Stimulated activated naive CD8-positive, alpha-beta T cell treated with anti-CD3 and anti-CD28 coated beads, Interleukin-15, amount 100 ng/mL, for 72 hours (primary cell): ENCODE measurements at regions not wholly inside any gene's neighbourhood (a gene's known extent, or its start where the extent isn't known, plus 50 kb on each side); places are given as distances from the start of the nearest gene placed in this dataset.
A peak's percentile ranks its signal among the peaks of the same experiment; 100 is the strongest.

Source experiments
- ATAC-seq: fragments of 150-1000 bp; cut with Tn5 transposase; 2 replicates; pipeline ENCODE4 v1.10.0; 2021; ENCODE audit warnings: mild to moderate bottlenecking, moderate library complexity
- DNase-seq, 2 donors: peaks; one replicate each; pipeline ENCODE4 v3.0.0; 2021 to 2022
- H3K27ac Mint-ChIP-seq, 2 donors: one replicate each; pipeline ENCODE4 v1.8.0; 2022; ENCODE audit warnings: mild to moderate bottlenecking in 2 of 2, mixed read lengths in 2 of 2, moderate library complexity in 2 of 2
- H3K27me3 Mint-ChIP-seq: one replicate; pipeline ENCODE4 v1.8.0; 2022; ENCODE audit warnings: mixed read lengths
- H3K4me1 Mint-ChIP-seq: one replicate; pipeline ENCODE4 v1.8.0; 2022; ENCODE audit warnings: mild to moderate bottlenecking, mixed read lengths
- H3K4me3 Mint-ChIP-seq, 2 donors: one replicate each; pipeline ENCODE4 v1.8.0; 2022; ENCODE audit warnings: mild to moderate bottlenecking in 2 of 2, mixed read lengths in 2 of 2, moderate library complexity in 1 of 2
- H3K9me3 Mint-ChIP-seq, 2 donors: one replicate each; pipeline ENCODE4 v1.8.0; 2022; ENCODE audit warnings: mixed read lengths in 2 of 2

GRCh38 chr6:146865756-146866379, 267.1 kb downstream of the ADGB start:
- ATAC-seq: no peak
- Mint-ChIP-seq H3K4me3 (no peak overlapping the region), H3K4me1 (peaks cover 5% of the 10 kb centered on the region), H3K9me3 (no peaks in the 10 kb centered on the region), H3K27me3 (no peaks in the 10 kb centered on the region), H3K27ac (no peak overlapping the region)
- no peak for DNase-seq

GRCh38 chr6:146866731-146867414, 268.1 kb downstream of the ADGB start:
- Mint-ChIP-seq H3K4me1 (peaks cover 8% of the 10 kb centered on the region), H3K27ac (no peak overlapping the region), H3K9me3 (no peaks in the 10 kb centered on the region), H3K27me3 (no peaks in the 10 kb centered on the region), H3K4me3 (no peak overlapping the region)
- no peak for ATAC-seq
- no peak for DNase-seq

GRCh38 chr6:146868671-146869209, 270.0 kb downstream of the ADGB start:
- Mint-ChIP-seq H3K9me3 (no peaks in the 10 kb centered on the region), H3K27ac (no peak overlapping the region), H3K4me3 (no peak overlapping the region), H3K4me1 (peaks cover 8% of the 10 kb centered on the region), H3K27me3 (no peaks in the 10 kb centered on the region)
- ATAC-seq (no peak), DNase-seq (no peak)

- DNase-seq: no peak
- Mint-ChIP-seq H3K4me3 (no peak overlapping the region), H3K27ac (peak overlapping the region in 1 of 2 donors; percentile 5), H3K4me1 (peaks cover 9% of the 10 kb centered on the region), H3K27me3 (no peaks in the 10 kb centered on the region), H3K9me3 (no peaks in the 10 kb centered on the region)
- ATAC-seq: peak; percentile 79
These were observed 272.0 kb downstream of the ADGB start for GRCh38 chr6:146870760-146871159.

GRCh38 chr6:146871611-146872425, 273.0 kb downstream of the ADGB start:
- peaks cover 19% of the 10 kb centered on the region for H3K4me1 Mint-ChIP-seq
- H3K27me3 Mint-ChIP-seq: no peaks in the 10 kb centered on the region
- ATAC-seq (no peak), DNase-seq (no peak)
- H3K4me3 Mint-ChIP-seq: no peak overlapping the region
- no peaks in the 10 kb centered on the region for H3K9me3 Mint-ChIP-seq
- no peak overlapping the region for H3K27ac Mint-ChIP-seq

- H3K9me3 Mint-ChIP-seq: no peaks in the 10 kb centered on the region
- H3K27me3 Mint-ChIP-seq: no peaks in the 10 kb centered on the region
- H3K4me1 Mint-ChIP-seq: peaks cover 25% of the 10 kb centered on the region
- H3K27ac Mint-ChIP-seq: no peak overlapping the region
- DNase-seq: no peak
- H3K4me3 Mint-ChIP-seq: no peak overlapping the region
- no peak for ATAC-seq
These were observed 273.6 kb downstream of the ADGB start for GRCh38 chr6:146872426-146872785.

- DNase-seq (no peak), ATAC-seq (no peak)
- no peak overlapping the region for H3K4me3 Mint-ChIP-seq
- H3K9me3 Mint-ChIP-seq: no peaks in the 10 kb centered on the region
- H3K4me1 Mint-ChIP-seq: peaks cover 36% of the 10 kb centered on the region
- H3K27ac Mint-ChIP-seq: peak overlapping the region in 1 of 2 donors; percentile 57
- H3K27me3 Mint-ChIP-seq: no peaks in the 10 kb centered on the region
These were observed 275.7 kb downstream of the ADGB start for GRCh38 chr6:146874278-146875018.

- Mint-ChIP-seq H3K27ac (no peak overlapping the region), H3K4me3 (peak overlapping the region in 1 of 2 donors; percentile 37), H3K9me3 (no peaks in the 10 kb centered on the region), H3K4me1 (peaks cover 31% of the 10 kb centered on the region), H3K27me3 (no peaks in the 10 kb centered on the region)
- no peak for DNase-seq
- no peak for ATAC-seq
These were observed 277.1 kb downstream of the ADGB start for GRCh38 chr6:146875927-146876270.

- Mint-ChIP-seq H3K4me3 (peak overlapping the region; percentile 31 to 37), H3K9me3 (no peaks in the 10 kb centered on the region), H3K27ac (peak overlapping the region in 1 of 2 donors; percentile 79), H3K27me3 (no peaks in the 10 kb centered on the region), H3K4me1 (peaks cover 29% of the 10 kb centered on the region)
- DNase-seq: no peak
- ATAC-seq: peak; percentile 43
These were observed 277.7 kb downstream of the ADGB start for GRCh38 chr6:146876271-146877151.

- Mint-ChIP-seq H3K9me3 (no peaks in the 10 kb centered on the region), H3K4me1 (peaks cover 29% of the 10 kb centered on the region), H3K27ac (no peak overlapping the region), H3K4me3 (no peak overlapping the region), H3K27me3 (no peaks in the 10 kb centered on the region)
- DNase-seq: no peak
- ATAC-seq: no peak
These were observed 279.6 kb downstream of the ADGB start for GRCh38 chr6:146878168-146878951.

- Mint-ChIP-seq H3K9me3 (no peaks in the 10 kb centered on the region), H3K27ac (no peak overlapping the region), H3K4me3 (no peak overlapping the region), H3K4me1 (peaks cover 29% of the 10 kb centered on the region), H3K27me3 (no peaks in the 10 kb centered on the region)
- DNase-seq (no peak), ATAC-seq (no peak)
These were observed 280.2 kb downstream of the ADGB start for GRCh38 chr6:146878952-146879340.

- Mint-ChIP-seq H3K4me1 (peaks cover 29% of the 10 kb centered on the region), H3K27ac (no peak overlapping the region), H3K9me3 (no peaks in the 10 kb centered on the region), H3K4me3 (no peak overlapping the region), H3K27me3 (no peaks in the 10 kb centered on the region)
- no peak for ATAC-seq
- no peak for DNase-seq
These were observed 280.8 kb downstream of the ADGB start for GRCh38 chr6:146879406-146880117.

- Mint-ChIP-seq H3K4me3 (no peak overlapping the region), H3K27me3 (no peaks in the 10 kb centered on the region), H3K4me1 (peaks cover 20% of the 10 kb centered on the region), H3K27ac (no peak overlapping the region), H3K9me3 (no peaks in the 10 kb centered on the region)
- DNase-seq: no peak
- ATAC-seq: no peak
These were observed 282.7 kb downstream of the ADGB start for GRCh38 chr6:146881228-146882181.
